ENCODE measurements at regions not wholly inside any gene's neighbourhood (a gene's known extent, or its start where the extent isn't known, plus 50 kb on each side); places are given as distances from the start of the nearest gene placed in this dataset.

DNA sequence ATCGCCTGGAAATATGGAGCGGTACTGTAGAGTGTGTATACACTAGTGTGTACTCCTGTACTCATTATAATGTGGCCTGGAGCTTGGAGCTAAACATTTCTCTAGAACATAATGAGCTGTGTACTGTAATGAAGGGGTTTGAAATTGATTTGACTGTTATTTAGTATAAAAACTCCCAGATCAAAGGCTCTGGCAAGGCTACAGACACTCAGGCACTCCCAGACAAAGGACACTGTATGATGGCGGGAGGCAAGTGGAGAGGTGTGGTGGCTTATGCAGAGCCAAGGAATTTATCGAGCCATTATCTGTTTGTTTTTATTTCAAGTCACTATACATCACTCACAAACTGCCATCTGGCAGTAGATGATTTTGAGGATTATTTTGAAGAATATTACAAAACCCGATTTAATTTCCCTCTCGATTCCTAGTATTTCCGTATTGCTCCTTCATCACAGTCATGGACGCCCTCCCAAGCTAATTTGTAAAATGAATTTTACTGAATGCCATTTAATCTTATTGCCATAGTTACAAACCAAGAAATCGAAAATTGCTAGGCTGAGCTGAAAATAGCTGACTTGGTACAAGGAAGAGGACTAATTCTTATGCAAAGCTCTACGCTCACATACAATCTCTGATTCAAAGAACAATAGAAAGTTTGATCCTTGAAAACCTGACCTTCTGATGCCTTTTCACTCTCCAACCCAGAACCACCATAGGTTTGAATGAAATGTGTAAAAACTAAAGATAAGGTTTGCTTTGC lies 240.2 kb upstream of the SEMA6A start:
- TF ChIP-seq EZH2phosphoT487 (IDR thresholded peaks at IDR 0.05; ENCODE audit: low read depth) (no peak), CTCF (IDR thresholded peaks at IDR 0.05; ENCODE audit: low read depth, low read length) (no peak)
- H3K4me1 ChIP-seq (ENCODE audit: low read length): no peaks in the 10 kb centered on the region
- H4K20me1 ChIP-seq (ENCODE audit: insufficient read depth, low read length): no peaks in the 10 kb centered on the region
- no peak overlapping the region for H3K27ac ChIP-seq (ENCODE audit: low read length)
- no peaks in the 10 kb centered on the region for H3K9me3 ChIP-seq (ENCODE audit: insufficient read depth, low read length)
- no peaks in the 10 kb centered on the region for H3K36me3 ChIP-seq (replicated peaks; ENCODE audit: low read depth, low read length)
- no peak overlapping the region for H3K4me3 ChIP-seq (ENCODE audit: low read length)
- H2AFZ ChIP-seq (ENCODE audit: low read depth, low read length): no peak overlapping the region
- no peaks in the 10 kb centered on the region for H3K27me3 ChIP-seq (ENCODE audit: low read depth, low read length)
- H3K79me2 ChIP-seq (ENCODE audit: low read length): no peaks in the 10 kb centered on the region
- H3K4me2 ChIP-seq (ENCODE audit: low read length): no peak overlapping the region
- no peak overlapping the region for H3K9ac ChIP-seq (ENCODE audit: low read length)

DNA sequence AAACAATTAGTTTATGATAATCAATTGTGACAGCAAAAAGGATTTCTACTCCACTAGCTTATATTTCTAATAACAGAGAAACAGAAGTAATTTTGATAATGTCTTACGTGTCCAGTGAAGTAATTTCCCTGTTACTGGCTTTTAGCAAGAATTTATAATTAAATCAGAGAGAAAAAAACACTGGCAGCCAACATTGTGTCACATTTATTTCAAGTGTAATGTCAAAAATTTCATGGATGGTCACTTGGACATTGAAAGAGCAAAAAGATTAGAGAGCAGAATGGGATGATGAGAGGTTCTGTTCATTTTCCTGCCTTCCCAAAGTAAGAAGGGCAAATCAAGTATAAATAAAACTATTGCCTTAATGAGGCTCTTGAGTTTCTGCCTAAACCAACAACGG lies 239.3 kb upstream of the SEMA6A start:
- no peak overlapping the region for H3K4me2 ChIP-seq (ENCODE audit: low read length)
- H3K27ac ChIP-seq (ENCODE audit: low read length): no peak overlapping the region
- H3K9me3 ChIP-seq (ENCODE audit: insufficient read depth, low read length): no peaks in the 10 kb centered on the region
- no peaks in the 10 kb centered on the region for H3K4me1 ChIP-seq (ENCODE audit: low read length)
- H2AFZ ChIP-seq (ENCODE audit: low read depth, low read length): no peak overlapping the region
- no peaks in the 10 kb centered on the region for H4K20me1 ChIP-seq (ENCODE audit: insufficient read depth, low read length)
- H3K4me3 ChIP-seq (ENCODE audit: low read length): no peak overlapping the region
- no peaks in the 10 kb centered on the region for H3K27me3 ChIP-seq (ENCODE audit: low read depth, low read length)
- no peaks in the 10 kb centered on the region for H3K36me3 ChIP-seq (replicated peaks; ENCODE audit: low read depth, low read length)
- no peak for TF ChIP-seq CTCF (IDR thresholded peaks at IDR 0.05; ENCODE audit: low read depth, low read length)
- TF ChIP-seq EZH2phosphoT487 (IDR thresholded peaks at IDR 0.05; ENCODE audit: low read depth): no peak
- no peaks in the 10 kb centered on the region for H3K79me2 ChIP-seq (ENCODE audit: low read length)
- no peak overlapping the region for H3K9ac ChIP-seq (ENCODE audit: low read length)

DNA sequence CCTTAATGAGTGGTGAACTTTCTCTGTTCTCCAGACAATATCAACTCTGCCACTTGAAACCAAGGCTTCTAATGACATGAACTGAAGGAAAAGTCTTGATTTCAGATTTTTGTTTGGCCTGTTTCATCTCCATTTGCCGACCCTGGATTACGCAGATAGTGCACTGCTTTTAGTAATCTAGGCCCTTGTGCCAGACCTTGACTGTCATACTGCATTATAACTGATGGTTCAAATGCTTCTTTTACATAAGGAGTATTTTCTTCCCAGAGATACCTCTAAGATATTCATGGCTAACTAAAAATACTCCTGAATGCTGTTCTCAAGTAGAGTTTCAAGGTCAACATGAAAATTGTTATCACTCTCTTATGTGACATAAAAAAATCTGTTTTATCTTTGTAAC lies 238.7 kb upstream of the SEMA6A start:
- H4K20me1 ChIP-seq (ENCODE audit: insufficient read depth, low read length): no peaks in the 10 kb centered on the region
- no peaks in the 10 kb centered on the region for H3K79me2 ChIP-seq (ENCODE audit: low read length)
- H3K9ac ChIP-seq (ENCODE audit: low read length): no peak overlapping the region
- no peaks in the 10 kb centered on the region for H3K27me3 ChIP-seq (ENCODE audit: low read depth, low read length)
- no peak overlapping the region for H3K4me3 ChIP-seq (ENCODE audit: low read length)
- H2AFZ ChIP-seq (ENCODE audit: low read depth, low read length): no peak overlapping the region
- no peaks in the 10 kb centered on the region for H3K4me1 ChIP-seq (ENCODE audit: low read length)
- H3K9me3 ChIP-seq (ENCODE audit: insufficient read depth, low read length): no peaks in the 10 kb centered on the region
- H3K4me2 ChIP-seq (ENCODE audit: low read length): no peak overlapping the region
- no peaks in the 10 kb centered on the region for H3K36me3 ChIP-seq (replicated peaks; ENCODE audit: low read depth, low read length)
- no peak for TF ChIP-seq EZH2phosphoT487 (IDR thresholded peaks at IDR 0.05; ENCODE audit: low read depth)
- no peak for TF ChIP-seq CTCF (IDR thresholded peaks at IDR 0.05; ENCODE audit: low read depth, low read length)
- no peak overlapping the region for H3K27ac ChIP-seq (ENCODE audit: low read length)

DNA sequence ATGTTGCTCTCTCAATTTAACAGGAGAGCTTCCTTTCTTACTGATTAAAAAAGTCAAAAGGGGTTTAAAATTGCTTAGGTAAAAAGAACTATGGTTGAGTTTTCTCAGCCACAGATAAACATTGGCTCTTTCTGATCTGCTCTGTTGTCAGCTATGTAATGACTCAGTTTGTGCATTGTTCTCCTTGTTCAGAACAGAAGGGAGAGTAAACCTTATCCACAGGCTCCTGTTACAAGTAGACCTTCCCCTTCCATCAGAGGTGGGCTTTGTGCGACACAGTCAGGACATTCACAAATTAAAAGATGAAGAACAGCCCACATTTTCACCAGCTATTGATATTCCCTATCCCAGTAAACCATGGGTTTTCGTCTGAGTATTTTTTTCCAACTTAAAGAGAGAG lies 236.3 kb upstream of the SEMA6A start:
- H3K4me3 ChIP-seq (ENCODE audit: low read length): no peak overlapping the region
- H3K9ac ChIP-seq (ENCODE audit: low read length): no peak overlapping the region
- no peaks in the 10 kb centered on the region for H3K79me2 ChIP-seq (ENCODE audit: low read length)
- no peak for TF ChIP-seq EZH2phosphoT487 (IDR thresholded peaks at IDR 0.05; ENCODE audit: low read depth)
- no peak for TF ChIP-seq CTCF (IDR thresholded peaks at IDR 0.05; ENCODE audit: low read depth, low read length)
- no peaks in the 10 kb centered on the region for H3K36me3 ChIP-seq (replicated peaks; ENCODE audit: low read depth, low read length)
- H3K4me2 ChIP-seq (ENCODE audit: low read length): no peak overlapping the region
- no peak overlapping the region for H2AFZ ChIP-seq (ENCODE audit: low read depth, low read length)
- H3K27me3 ChIP-seq (ENCODE audit: low read depth, low read length): no peaks in the 10 kb centered on the region
- H3K9me3 ChIP-seq (ENCODE audit: insufficient read depth, low read length): no peaks in the 10 kb centered on the region
- H4K20me1 ChIP-seq (ENCODE audit: insufficient read depth, low read length): no peaks in the 10 kb centered on the region
- H3K27ac ChIP-seq (ENCODE audit: low read length): no peak overlapping the region
- no peaks in the 10 kb centered on the region for H3K4me1 ChIP-seq (ENCODE audit: low read length)

All from OCI-LY3 (cell line).